ENCODE measurements at regions not wholly inside any gene's neighbourhood (a gene's known extent, or its start where the extent isn't known, plus 50 kb on each side); places are given as distances from the start of the nearest gene placed in this dataset.

DNA sequence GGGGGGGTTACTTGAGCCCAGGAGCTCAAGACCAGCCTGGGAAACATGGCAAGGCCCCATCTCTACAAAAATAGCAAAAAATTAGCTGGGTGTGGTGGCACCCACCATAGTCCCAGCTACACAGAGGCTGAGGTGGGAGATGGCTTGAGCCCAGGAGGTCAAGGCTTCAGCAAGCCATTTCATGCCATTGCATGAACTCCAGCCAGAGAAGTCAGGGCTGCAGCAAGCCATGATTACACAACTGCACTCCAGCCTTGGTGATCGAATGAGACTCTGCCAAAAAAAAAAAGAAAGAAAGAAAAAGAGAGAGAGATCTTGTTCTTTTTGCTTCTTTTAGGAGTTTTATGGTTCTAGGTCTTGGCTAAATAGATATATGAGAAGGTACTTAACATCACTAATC, 200.2 kb upstream of the PHYHIPL start:
- H3K4me3 ChIP-seq (ENCODE audit: low read depth, low read length): no peak overlapping the region
- TF ChIP-seq, protein P1, sequence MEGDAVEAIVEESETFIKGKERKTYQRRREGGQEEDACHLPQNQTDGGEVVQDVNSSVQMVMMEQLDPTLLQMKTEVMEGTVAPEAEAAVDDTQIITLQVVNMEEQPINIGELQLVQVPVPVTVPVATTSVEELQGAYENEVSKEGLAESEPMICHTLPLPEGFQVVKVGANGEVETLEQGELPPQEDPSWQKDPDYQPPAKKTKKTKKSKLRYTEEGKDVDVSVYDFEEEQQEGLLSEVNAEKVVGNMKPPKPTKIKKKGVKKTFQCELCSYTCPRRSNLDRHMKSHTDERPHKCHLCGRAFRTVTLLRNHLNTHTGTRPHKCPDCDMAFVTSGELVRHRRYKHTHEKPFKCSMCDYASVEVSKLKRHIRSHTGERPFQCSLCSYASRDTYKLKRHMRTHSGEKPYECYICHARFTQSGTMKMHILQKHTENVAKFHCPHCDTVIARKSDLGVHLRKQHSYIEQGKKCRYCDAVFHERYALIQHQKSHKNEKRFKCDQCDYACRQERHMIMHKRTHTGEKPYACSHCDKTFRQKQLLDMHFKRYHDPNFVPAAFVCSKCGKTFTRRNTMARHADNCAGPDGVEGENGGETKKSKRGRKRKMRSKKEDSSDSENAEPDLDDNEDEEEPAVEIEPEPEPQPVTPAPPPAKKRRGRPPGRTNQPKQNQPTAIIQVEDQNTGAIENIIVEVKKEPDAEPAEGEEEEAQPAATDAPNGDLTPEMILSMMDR (IDR thresholded peaks at IDR 0.05; ENCODE audit: low read depth, low read length): no peak

DNA sequence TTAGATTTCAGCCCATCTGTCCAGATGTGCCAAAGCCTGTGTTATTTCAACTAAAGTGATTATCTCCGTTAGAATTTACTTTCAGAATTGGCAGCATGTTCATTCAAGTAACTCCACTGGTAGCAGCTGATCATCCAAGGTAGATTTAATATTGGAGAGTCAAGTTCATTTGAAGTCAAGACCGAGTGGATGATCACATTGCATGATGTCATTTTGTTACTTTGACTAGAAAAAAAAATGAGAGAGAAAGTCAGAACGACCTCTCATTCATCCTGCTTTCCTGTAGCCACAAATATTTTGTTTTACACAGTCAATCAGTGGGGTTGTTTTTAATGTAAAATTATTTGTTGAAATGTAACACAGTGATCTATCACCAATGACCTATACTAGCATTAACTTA, 196.7 kb upstream of the PHYHIPL start:
- TF ChIP-seq, protein P1 (IDR thresholded peaks at IDR 0.05; ENCODE audit: low read depth, low read length): no peak
- H3K4me3 ChIP-seq (ENCODE audit: low read depth, low read length): no peak overlapping the region

DNA sequence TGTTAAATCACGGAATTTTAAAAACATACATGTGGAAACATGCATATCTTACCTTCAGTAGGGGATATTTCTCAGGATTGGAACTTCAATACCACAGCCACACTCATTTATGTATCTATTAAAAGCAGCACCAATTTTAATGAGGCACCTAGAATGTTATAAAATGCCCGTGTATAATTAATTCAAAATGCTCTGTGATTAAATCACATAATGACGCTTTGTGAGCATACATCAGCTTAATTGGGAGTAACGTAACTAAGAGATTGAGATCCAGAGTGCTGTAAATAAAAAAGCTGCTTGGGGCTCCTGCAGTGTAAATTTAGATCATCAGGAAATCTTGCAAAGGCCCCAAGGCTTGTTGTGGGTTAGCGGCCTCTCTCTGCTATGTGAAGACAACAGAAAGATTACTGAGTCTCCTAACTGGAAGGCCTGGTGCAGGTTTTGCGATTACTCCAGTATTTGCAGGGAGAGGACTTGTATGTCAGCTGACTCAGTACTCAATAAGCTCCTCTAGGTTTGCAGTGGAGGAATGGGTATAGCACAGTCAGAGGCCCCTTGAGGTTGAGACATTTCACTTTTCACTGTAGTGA, 195.5 kb upstream of the PHYHIPL start:
- H3K4me3 ChIP-seq (ENCODE audit: low read depth, low read length): no peak overlapping the region
- TF ChIP-seq, protein P1 (IDR thresholded peaks at IDR 0.05; ENCODE audit: low read depth, low read length): no peak

DNA sequence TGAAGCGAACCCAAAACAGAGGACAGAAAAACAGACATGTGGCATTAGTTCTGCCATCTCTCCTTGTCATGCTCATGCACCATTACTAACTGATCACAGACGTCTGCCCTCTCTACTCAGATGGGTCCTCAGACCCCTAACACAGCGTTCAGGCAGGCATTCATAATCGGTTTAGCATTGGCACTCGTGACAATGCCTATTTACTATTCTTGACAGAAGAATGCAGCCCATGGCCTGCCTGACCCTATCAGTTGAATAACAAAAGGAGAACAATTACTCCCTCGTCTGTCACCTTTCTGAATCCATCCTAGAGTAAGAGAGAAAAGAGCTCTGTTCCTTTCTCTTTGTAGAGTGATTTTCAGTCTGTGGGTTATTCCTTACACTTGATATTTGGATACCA, 194.6 kb upstream of the PHYHIPL start:
- H3K4me3 ChIP-seq (ENCODE audit: low read depth, low read length): no peak overlapping the region
- TF ChIP-seq, protein P1 (IDR thresholded peaks at IDR 0.05; ENCODE audit: low read depth, low read length): no peak

DNA sequence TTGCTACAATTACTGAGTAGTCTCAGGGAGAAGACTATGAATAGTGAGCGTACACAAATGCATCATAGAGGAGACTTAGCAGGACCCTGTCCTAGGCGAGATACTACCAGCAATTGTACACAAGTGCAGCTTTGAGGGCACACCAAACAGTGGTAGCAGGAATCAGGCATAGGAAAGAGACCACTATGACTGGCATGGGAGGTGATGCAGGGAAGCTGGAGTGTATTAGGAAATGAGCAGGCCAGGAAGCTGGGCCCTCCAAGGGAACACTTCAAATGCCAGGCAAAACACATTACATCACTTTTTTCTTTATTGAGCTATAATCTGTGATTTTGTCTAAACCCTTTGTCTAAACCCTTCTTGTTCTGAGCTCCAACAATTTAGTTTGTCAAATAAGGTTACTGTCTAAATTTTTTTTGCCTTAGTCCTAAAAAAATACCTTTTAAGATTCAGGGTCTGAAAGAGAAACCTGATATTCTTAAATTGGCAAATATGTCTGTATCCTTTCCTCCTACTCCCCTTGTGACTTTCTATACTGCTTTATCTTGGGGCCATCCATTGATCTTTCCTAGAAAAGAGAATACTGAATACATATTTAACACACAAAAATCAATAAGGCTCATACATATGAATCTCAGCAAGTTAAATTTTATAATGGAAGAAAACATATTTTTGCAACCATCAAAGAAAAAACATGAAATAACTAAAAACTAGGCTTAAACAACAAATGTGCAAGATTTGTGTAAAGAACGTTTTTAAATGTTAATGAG, 193.8 kb upstream of the PHYHIPL start:
- TF ChIP-seq, protein P1 (IDR thresholded peaks at IDR 0.05; ENCODE audit: low read depth, low read length): no peak
- H3K4me3 ChIP-seq (ENCODE audit: low read depth, low read length): no peak overlapping the region

DNA sequence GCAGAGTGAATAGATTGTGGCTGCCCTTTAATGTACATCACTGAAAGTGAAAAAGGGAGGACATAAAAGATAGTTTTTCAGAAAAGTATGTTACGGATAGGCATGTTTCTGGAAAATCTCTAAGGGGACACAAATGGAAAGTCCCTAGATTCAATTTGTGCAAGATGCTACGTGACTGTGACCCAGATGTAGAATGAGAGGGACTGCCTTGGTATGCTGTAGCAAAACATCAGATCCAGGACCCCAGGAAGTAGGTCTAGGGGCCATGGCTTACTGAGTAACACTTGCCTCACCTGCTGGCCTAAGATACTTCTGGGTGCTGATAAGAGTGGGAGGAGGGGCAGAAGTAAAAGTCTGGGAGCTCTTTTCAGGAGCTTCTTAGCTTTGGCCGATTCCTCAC, 191.2 kb upstream of the PHYHIPL start:
- no peak overlapping the region for H3K4me3 ChIP-seq (ENCODE audit: low read depth, low read length)
- TF ChIP-seq, protein P1 (IDR thresholded peaks at IDR 0.05; ENCODE audit: low read depth, low read length): no peak

DNA sequence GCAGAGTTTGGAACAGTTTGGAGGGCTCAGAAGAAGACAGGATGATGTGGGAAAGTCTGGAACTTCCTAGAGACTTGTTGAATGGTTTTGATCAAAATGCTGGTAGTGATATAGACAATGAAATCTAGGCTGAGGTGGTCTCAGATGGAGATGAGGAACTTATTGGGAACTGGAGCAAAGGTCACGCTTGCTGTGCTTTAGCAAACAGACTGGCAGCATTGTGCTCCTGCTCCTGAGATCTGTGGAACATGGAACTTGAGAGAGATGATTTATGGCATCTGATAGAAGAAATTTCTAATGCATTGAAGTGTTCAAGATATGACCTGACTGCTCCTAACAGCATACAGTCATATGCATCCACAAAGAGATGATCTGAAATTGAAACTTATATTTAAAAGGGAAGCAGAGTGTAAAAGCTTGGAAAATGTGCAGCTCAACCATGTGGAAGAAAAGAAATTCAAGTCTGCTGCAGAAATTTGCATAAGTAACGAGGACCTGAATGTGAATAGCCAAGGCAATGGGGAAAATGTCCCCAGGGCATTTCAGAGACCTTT, 186.9 kb upstream of the PHYHIPL start:
- TF ChIP-seq, protein P1 (IDR thresholded peaks at IDR 0.05; ENCODE audit: low read depth, low read length): no peak
- no peak overlapping the region for H3K4me3 ChIP-seq (ENCODE audit: low read depth, low read length)

Measured in WI38 (cell line).